IPS-20b (cell line): ENCODE measurements at regions not wholly inside any gene's neighbourhood (a gene's known extent, or its start where the extent isn't known, plus 50 kb on each side); places are given as distances from the start of the nearest gene placed in this dataset.
"Not testable (repeated sequence)": the region's sequence is repeated elsewhere in the genome, so short reads cannot be mapped to it uniquely, and the experiment has no call there.

Source experiments
- H3K27ac ChIP-seq: one replicate; pipeline ENCODE4 v1.5.1; 2013; ENCODE audit warnings: low read length
- H3K27me3 ChIP-seq: 2 replicates; pipeline ENCODE4 v1.6.1; 2013; ENCODE audit warnings: mild to moderate bottlenecking, low read length, inconsistent platforms; ENCODE audit not compliant: insufficient read depth
- H3K36me3 ChIP-seq: 2 replicates; pipeline ENCODE4 v1.6.1; 2013; ENCODE audit warnings: low read depth, mild to moderate bottlenecking, inconsistent platforms, low read length, moderate library complexity; ENCODE audit not compliant: insufficient read depth
- H3K4me1 ChIP-seq: 2 replicates; pipeline ENCODE4 v1.6.1; 2013; ENCODE audit warnings: mild to moderate bottlenecking, control low read depth, inconsistent platforms, low read length, moderate library complexity; ENCODE audit not compliant: insufficient read depth
- H3K4me3 ChIP-seq: 2 replicates; pipeline ENCODE4 v1.5.1; 2013; ENCODE audit warnings: mild to moderate bottlenecking, low read length, inconsistent platforms
- H3K9ac ChIP-seq: 2 replicates; pipeline ENCODE4 v1.6.1; 2013; ENCODE audit warnings: low read depth, mild to moderate bottlenecking, inconsistent platforms, low read length, moderate library complexity
- H3K9me3 ChIP-seq: 2 replicates; pipeline ENCODE4 v1.6.1; 2013; ENCODE audit warnings: mild to moderate bottlenecking, low read depth, low read length, inconsistent platforms; ENCODE audit not compliant: insufficient read depth

DNA sequence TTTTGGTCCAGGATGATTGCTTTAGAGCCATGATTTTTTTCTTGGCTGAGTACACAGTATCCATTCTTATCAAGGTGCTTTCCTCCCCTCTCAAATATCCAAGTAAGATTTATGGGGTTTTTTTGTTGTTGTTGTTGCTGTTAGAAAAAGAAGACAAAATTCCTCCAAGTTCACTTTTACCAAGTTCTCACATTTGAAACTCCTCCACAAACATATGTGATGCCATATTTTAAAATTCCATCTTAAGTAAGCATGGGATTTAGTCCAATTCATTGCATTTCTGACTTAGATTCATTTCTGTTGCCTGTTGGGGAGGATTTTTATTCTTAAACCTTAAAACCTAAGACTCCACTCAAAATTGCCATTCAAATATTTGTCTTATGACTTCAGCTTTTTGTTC lies 128.6 kb upstream of the SPATA12 start:
- Histone ChIP-seq H3K27ac (no peak overlapping the region), H3K36me3 (no peaks in the 10 kb centered on the region), H3K9ac (no peak overlapping the region), H3K4me3 (no peak overlapping the region), H3K4me1 (0 out of 2 replicates have a peak, but pooled peaks cover 2% of the 10 kb centered on the region), H3K27me3 (no peaks in the 10 kb centered on the region), H3K9me3 (no peaks in the 10 kb centered on the region)

DNA sequence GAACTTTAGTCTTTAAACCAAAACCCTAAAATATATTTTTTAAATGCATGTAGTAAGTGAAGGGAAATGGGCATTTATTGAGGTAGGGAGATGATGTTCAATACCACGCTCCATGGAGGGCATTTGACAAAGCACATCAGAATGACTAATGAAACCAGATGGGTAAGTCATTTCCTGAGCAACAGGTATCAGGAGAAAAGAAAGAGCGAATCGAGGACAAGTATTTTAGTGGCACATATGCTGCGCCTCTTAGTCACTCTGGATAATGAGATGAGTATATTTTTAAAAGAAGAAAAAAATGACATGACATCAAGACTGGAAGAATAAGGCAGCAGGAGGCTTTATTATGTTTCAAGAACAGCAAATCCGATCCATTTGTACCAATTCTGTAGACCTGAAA lies 129.0 kb upstream of the ARHGEF3 start:
- H3K4me1 ChIP-seq: 0 out of 2 replicates have a peak, but pooled peaks cover 2% of the 10 kb centered on the region
- no peak overlapping the region for H3K4me3 ChIP-seq
- H3K27ac ChIP-seq: no peak overlapping the region

DNA sequence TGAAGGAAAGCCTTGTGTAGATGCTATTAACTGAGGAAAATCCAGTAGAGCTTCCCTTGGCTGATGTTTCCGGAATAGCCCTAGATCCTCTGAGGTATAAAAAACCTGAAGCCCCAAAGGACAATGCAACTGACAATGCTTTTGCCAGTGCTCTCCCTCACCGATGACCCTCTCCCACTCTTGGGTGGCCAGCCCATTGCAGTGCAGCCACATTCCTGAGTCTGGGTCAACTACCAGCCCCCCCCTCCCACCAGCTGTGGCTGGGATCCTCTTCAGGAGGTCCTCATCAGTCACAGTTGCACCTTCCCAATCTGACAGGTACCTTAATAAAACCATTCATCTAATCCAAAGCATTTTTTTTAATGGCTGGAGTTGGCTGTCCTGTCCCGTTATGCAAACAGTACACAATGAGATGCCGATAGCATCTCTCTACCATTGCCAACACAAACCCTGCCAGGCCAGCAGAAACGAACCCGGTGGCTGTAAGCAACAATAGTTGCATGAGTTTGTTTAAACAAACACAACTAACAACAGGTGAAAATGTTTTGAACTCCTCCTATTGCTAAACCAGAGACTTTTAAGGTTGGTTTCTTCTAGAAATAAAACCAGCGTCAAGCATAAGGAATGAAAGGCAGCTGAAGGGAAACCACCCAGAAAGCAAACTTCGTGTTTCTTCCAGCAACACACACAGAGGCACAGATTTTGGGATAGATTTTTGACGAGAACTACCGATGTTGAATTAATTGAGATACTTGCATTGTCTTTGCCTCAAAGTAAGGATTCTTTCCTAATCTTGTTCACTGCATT lies 128.3 kb upstream of the ARHGEF3 start:
- Histone ChIP-seq H3K27me3 (no peaks in the 10 kb centered on the region), H3K36me3 (no peaks in the 10 kb centered on the region), H3K27ac (no peak overlapping the region), H3K9me3 (no peaks in the 10 kb centered on the region), H3K9ac (no peak overlapping the region), H3K4me3 (no peak overlapping the region), H3K4me1 (0 out of 2 replicates have a peak, but pooled peaks cover 2% of the 10 kb centered on the region)

More for the DNA sequence above, 129.0 kb upstream of the ARHGEF3 start:
- Histone ChIP-seq H3K36me3 (no peaks in the 10 kb centered on the region), H3K27me3 (no peaks in the 10 kb centered on the region), H3K9ac (no peak overlapping the region), H3K9me3 (no peaks in the 10 kb centered on the region)

DNA sequence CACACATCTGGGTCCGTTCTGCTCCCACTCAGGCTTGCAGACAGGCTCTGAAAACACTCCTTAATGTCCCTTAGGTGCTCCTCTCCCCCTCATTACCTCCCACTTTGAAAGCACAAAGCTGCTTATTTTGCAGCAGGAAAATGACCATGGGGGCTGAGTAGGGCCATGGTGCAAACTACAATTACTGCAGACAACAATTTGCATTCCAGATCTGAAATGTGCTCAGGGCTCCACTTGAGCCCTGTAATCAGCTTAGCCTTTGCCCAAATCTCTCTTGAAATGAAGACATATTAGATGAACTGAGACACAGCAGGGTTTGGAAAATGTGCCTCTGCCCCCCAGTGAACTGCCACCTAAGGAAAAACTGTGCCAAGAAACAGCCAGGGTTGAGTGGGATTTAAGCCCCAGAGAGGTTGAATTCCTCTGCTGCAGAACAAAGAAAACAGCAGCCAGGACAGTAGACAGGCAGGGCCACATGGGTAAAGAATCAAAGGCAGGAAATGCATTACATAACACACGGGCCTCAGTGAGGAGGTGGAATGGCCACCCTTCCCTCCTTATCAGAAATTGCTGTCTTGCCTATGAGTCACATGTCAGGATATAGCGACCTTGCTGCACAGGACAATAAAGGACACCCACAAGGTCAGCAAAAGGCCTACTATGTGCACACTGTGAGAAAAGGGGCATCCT lies 126.8 kb upstream of the ARHGEF3 start:
- Histone ChIP-seq H3K9me3 (no peaks in the 10 kb centered on the region), H3K27ac (no peak overlapping the region), H3K4me1 (0 out of 2 replicates have a peak, but pooled peaks cover 2% of the 10 kb centered on the region), H3K9ac (0 out of 2 replicates have a peak overlapping the region, but pooled peaks have one; percentile 6), H3K36me3 (no peaks in the 10 kb centered on the region), H3K27me3 (no peaks in the 10 kb centered on the region), H3K4me3 (no peak overlapping the region)

DNA sequence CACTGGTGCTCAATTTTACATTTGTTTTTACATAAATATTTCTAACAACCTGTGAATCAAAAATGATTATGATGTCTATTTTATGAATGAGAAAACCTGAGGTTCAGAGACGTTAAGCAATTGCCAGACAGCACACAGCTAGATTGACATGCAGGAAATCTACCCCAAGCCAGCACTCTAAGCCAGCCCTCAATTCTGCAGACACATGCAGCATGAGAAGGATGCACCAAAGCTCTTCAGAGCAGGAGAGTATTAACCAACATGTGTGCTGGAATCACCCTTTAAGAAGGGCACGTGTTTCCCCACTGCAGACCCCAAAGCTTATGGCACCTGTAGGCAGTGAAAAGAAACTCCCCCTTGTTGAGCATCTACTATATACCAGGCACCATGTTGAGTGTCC lies 126.1 kb upstream of the ARHGEF3 start:
- 0 out of 2 replicates have a peak, but pooled peaks cover 2% of the 10 kb centered on the region for H3K4me1 ChIP-seq
- no peaks in the 10 kb centered on the region for H3K9me3 ChIP-seq
- H3K27me3 ChIP-seq: no peaks in the 10 kb centered on the region
- no peak overlapping the region for H3K27ac ChIP-seq
- no peaks in the 10 kb centered on the region for H3K36me3 ChIP-seq
- H3K4me3 ChIP-seq: no peak overlapping the region
- no peak overlapping the region for H3K9ac ChIP-seq

DNA sequence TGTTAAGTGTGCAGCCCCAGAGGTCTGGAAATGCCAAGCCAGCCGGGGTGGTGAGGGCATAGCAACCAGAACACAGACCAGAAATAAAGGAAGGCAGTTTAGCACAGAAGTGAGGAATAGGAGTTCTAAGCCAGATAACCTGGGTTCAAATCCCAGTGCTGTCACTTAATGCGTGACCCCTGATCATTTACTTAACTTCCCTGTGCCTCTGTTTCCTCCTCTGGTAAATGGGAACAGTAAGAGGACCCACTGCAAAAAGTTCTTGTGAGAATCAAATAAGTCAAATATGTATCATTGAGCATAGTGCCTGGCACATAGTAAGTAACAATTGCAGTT lies 125.2 kb upstream of the ARHGEF3 start:
- H3K27ac ChIP-seq: no peak overlapping the region
- H3K9ac ChIP-seq: no peak overlapping the region

DNA sequence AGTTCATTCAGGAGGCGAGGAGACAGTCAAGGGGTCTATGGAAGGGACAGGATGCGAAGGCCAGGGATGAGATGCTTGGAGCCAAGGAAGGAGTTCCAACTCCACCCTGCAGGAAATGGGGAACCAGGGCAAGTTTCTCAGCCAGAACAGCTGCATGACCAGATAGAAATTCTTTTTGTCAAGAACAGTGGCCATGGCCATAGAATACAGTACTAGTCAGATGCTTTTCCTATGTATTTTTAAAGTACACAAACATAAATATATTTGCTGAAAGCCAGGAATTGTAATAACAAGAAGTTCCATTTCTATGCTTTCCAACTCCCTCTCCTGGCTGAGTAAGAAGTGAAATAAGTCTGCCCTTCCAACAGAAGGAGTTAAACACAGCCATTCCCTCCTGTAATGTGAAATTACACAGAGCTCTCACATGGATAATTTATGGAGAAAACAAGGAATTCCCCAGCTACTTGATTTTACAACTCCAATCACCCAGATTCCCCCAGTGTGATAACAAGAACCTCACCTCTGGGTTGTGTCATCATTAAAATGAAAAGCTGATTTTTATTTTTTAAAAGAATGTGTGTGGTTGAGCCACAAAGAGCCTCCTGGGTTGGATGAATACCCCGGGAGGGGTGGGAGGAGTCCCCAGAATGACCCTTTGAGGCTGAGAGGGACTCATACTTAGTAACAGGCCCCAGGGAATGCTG lies 124.6 kb upstream of the ARHGEF3 start:
- Histone ChIP-seq H3K9me3 (no peaks in the 10 kb centered on the region), H3K4me1 (0 out of 2 replicates have a peak, but pooled peaks cover 2% of the 10 kb centered on the region), H3K27ac (no peak overlapping the region), H3K27me3 (no peaks in the 10 kb centered on the region), H3K9ac (no peak overlapping the region), H3K36me3 (no peaks in the 10 kb centered on the region), H3K4me3 (no peak overlapping the region)

More for the DNA sequence above, 125.2 kb upstream of the ARHGEF3 start:
- H3K4me3 ChIP-seq: no peak overlapping the region
- no peaks in the 10 kb centered on the region for H3K36me3 ChIP-seq
- no peaks in the 10 kb centered on the region for H3K27me3 ChIP-seq
- no peaks in the 10 kb centered on the region for H3K9me3 ChIP-seq
- H3K4me1 ChIP-seq: 0 out of 2 replicates have a peak, but pooled peaks cover 2% of the 10 kb centered on the region

DNA sequence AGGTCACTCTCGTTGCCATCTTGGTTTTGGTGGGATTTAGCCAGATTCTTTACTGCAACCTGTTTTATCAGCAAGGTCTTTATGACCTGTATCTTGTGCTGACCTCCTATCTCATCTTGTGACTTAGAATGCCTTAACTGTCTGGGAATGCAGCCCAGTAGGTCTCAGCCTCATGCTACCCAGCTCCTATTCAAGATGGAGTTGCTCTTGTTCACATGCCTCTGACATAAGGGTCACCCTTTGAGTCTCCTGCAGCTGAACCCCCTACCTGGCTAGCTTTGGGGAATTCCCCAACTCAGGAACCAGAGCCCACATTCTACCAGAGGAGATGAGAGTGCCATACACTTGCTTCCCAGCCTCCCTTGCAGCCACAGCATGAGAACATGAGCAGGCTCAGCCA lies 123.0 kb upstream of the ARHGEF3 start:
- not testable (repeated sequence) for H3K9me3 ChIP-seq, H3K9ac ChIP-seq, H3K27me3 ChIP-seq, H3K4me1 ChIP-seq, H3K27ac ChIP-seq, H3K4me3 ChIP-seq, H3K36me3 ChIP-seq

DNA sequence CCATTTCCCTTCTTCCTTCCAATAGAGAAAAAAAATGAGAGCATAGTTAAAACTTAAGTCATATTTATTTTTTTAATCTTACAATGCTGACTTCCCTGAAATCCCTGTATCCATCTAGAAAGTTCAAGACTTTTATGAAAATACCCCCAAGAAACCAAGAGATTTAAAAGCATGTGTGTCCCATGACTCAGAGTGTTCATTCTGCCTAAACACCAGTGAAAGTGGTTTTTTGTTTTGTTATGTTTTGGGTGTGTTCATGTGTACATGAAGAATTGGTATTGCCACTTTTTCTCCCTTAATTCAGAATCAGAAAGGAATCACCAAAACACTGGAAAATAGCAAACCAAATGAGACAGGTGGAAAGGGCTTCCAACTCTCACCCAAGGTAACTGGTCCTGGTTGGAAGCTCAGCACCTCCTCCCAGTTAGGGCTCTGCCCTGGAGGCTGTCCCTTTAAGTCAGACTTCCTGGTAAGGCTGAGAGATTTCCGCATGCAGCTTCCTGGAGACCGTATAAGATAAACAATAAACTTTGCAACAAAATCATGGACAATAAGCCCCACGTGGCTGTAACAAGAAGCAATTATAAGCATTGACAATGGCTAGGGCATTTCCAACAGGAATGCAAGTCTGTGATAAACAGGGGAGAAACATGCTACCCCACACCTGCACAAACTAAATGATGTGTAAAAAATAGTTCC lies 121.9 kb upstream of the ARHGEF3 start:
- Histone ChIP-seq H3K4me1 (no peaks in the 10 kb centered on the region), H3K9me3 (no peaks in the 10 kb centered on the region), H3K9ac (no peak overlapping the region), H3K27ac (no peak overlapping the region), H3K4me3 (no peak overlapping the region), H3K27me3 (no peaks in the 10 kb centered on the region), H3K36me3 (no peaks in the 10 kb centered on the region)

DNA sequence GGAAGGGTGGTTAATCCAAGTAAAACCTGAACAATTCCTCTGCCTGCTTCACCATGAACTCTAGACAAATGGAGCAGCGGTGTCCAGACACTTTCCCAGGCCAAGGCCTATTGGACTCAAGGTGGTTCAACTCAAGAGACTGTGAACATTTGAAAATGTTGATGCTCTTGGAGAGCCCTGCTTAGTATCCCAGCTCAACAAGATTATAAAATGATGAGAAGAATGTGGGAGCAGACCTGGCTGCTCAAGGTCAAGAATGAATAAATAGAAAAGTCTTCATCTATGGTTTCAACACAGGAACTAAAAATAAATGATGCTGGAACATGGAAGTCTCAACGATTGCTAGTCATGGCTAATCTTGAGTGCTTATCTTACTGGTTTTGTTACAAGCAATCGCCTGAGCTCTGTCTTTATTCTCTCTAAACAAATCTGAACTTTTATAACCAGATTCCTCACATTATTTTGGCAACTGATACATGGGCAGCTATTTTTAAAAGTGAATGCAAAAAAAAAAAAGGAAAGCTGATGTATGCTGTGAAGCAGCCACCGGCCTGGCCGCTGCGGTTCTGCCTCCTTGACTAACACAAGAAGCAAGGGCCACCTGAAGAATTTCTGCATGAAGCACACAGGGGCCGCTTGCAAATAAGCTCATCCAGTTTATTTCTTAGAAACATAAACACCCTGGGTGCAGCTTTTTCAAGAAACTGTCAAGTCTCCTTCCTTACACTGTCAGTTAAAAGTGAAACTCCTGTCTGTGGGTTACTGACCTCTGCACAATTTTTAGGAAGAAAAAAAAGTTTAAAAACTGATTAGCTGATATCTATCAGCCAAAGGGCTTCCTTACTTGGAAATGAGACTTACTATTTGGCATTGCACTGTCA lies 120.1 kb upstream of the ARHGEF3 start:
- H3K4me3 ChIP-seq: no peak overlapping the region

More for the DNA sequence above, 120.1 kb upstream of the ARHGEF3 start:
- Histone ChIP-seq H3K36me3 (no peaks in the 10 kb centered on the region), H3K27ac (no peak overlapping the region), H3K27me3 (no peaks in the 10 kb centered on the region), H3K9ac (no peak overlapping the region), H3K9me3 (no peaks in the 10 kb centered on the region), H3K4me1 (peaks cover 10% of the 10 kb centered on the region)
